Suprapubic skin (tissue), 4 donors: ENCODE measurements at regions not wholly inside any gene's neighbourhood (a gene's known extent, or its start where the extent isn't known, plus 50 kb on each side); places are given as distances from the start of the nearest gene placed in this dataset.

Experiments
- CTCF ChIP-seq, 2 donors: fragments of 200-600 bp in 1 of 2; fragments of 450-650 bp in 1 of 2; sonication (generic) in 1 of 2; IDR thresholded peaks; one replicate each; pipeline ENCODE4 v1.5.1; 2016 to 2019; ENCODE audit warnings: antibody characterized with exemption in 2 of 2, mild to moderate bottlenecking in 1 of 2, moderate library complexity in 1 of 2
- EP300 ChIP-seq: sonication (generic); formaldehyde crosslinking; IDR thresholded peaks from one replicate; pipeline ENCODE4 v1.6.1; 2017; ENCODE audit warnings: antibody characterized with exemption
- POLR2A ChIP-seq, 2 donors: fragments of 450-650 bp; IDR thresholded peaks; one replicate each; pipeline ENCODE4 v1.6.1; 2017; ENCODE audit warnings: antibody characterized with exemption in 2 of 2, mild to moderate bottlenecking in 2 of 2, moderate library complexity in 2 of 2
- POLR2AphosphoS5 ChIP-seq, 3 donors: sonication (generic); formaldehyde crosslinking; IDR thresholded peaks; one replicate each; pipeline ENCODE4 v1.6.1; 2017; ENCODE audit warnings: antibody characterized with exemption in 3 of 3

- TF ChIP-seq EP300 (no peak), POLR2AphosphoS5 (IDR thresholded peaks at IDR 0.05) (no peak), CTCF (IDR thresholded peaks at IDR 0.05) (no peak), POLR2A (IDR thresholded peaks at IDR 0.05) (no peak)
Observed at GRCh38 chr11:90723475-90723874, 500.6 kb upstream of the CHORDC1 start.
